Spleen (tissue), 7 donors: ENCODE measurements at regions not wholly inside any gene's neighbourhood (a gene's known extent, or its start where the extent isn't known, plus 50 kb on each side); places are given as distances from the start of the nearest gene placed in this dataset.

Experiments
- CTCF ChIP-seq, 11 experiments: fragments of 200-600 bp in 7 of 11; fragments of 450-650 bp in 4 of 11; sonication (generic) in 4 of 11; IDR thresholded peaks in 8 of 11; conservative IDR thresholded peaks in 3 of 11; 1 replicate in 7 of 11; 2 replicates in 4 of 11; pipeline versions ENCODE4 v1.4.0 to v1.8.0; 2016 to 2021; ENCODE audit warnings: antibody characterized with exemption in 11 of 11, inconsistent platforms in 4 of 11, mild to moderate bottlenecking in 1 of 11
- POLR2A ChIP-seq, 3 donors: fragments of 450-650 bp; IDR thresholded peaks; one replicate each; pipeline ENCODE4 v1.5.1; 2017; ENCODE audit warnings: antibody characterized with exemption in 3 of 3, mild to moderate bottlenecking in 1 of 3
- POLR2AphosphoS5 ChIP-seq, 3 donors: sonication (generic); formaldehyde crosslinking; IDR thresholded peaks; one replicate each; pipeline ENCODE4 v1.5.1; 2017; ENCODE audit warnings: antibody characterized with exemption in 3 of 3
- donor health status: DM: no; HTN: no; CAD: no; lungs with moderate emphysema.
- donor health status: DM: no; HTN: no; CAD: no.
- donor health status: DM: no; HTN: no; CAD: no.

GRCh38 chrX:40966213-40966820 lies 118.9 kb upstream of the USP9X start:
- TF ChIP-seq CTCF (IDR thresholded peaks at IDR 0.05 in 8 of 11, conservative IDR thresholded peaks at IDR 0.05 in 3 of 11) (no peak), POLR2A (IDR thresholded peaks at IDR 0.05) (no peak), POLR2AphosphoS5 (IDR thresholded peaks at IDR 0.05) (no peak)
